Naive thymus-derived CD8-positive, alpha-beta T cell (primary cell): ENCODE measurements at regions not wholly inside any gene's neighbourhood (a gene's known extent, or its start where the extent isn't known, plus 50 kb on each side); places are given as distances from the start of the nearest gene placed in this dataset.

Source experiments
- ATAC-seq, 2 donors: fragments of 150-1000 bp; cut with Tn5 transposase in 1 of 2; sonication (Bioruptor Pico), chemical (Tn5 transposase) in 1 of 2; 1 replicate in 1 of 2; 2 replicates in 1 of 2; pipeline ENCODE4 v1.10.0; 2021; ENCODE audit warnings: mild to moderate bottlenecking in 2 of 2, moderate library complexity in 2 of 2
- POLR2A ChIA-PET: fragments of 350-600 bp; sonication (Branson Sonifier 250); formaldehyde crosslinking; loops from one replicate; lab custom pipeline; 2021; ENCODE audit warnings: antibody characterized with exemption; lab: Charles Lee
- DNase-seq, 10 donors: peaks; one replicate each; pipeline versions ENCODE4 v3.0.0 to v3.0.0-alpha.2; 2020 to 2022
- H3K27ac Mint-ChIP-seq, 10 donors: one replicate each; pipeline ENCODE4 v1.8.0; 2020 to 2022; ENCODE audit warnings: mild to moderate bottlenecking in 10 of 10, mixed read lengths in 10 of 10, moderate library complexity in 4 of 10, inconsistent platforms in 1 of 10
- H3K27me3 Mint-ChIP-seq, 5 donors: one replicate each; pipeline ENCODE4 v1.8.0; 2021 to 2022; ENCODE audit warnings: mixed read lengths in 5 of 5
- H3K36me3 Mint-ChIP-seq, 3 donors: one replicate each; pipeline ENCODE4 v1.8.0; 2020 to 2022; ENCODE audit warnings: mixed read lengths in 3 of 3, mild to moderate bottlenecking in 2 of 3, inconsistent platforms in 1 of 3
- H3K4me1 Mint-ChIP-seq, 4 donors: one replicate each; pipeline ENCODE4 v1.8.0; 2021 to 2022; ENCODE audit warnings: mixed read lengths in 4 of 4
- H3K4me3 Mint-ChIP-seq, 10 donors: one replicate each; pipeline ENCODE4 v1.8.0; 2020 to 2022; ENCODE audit warnings: mild to moderate bottlenecking in 10 of 10, mixed read lengths in 10 of 10, moderate library complexity in 6 of 10, inconsistent platforms in 1 of 10
- H3K9me3 Mint-ChIP-seq, 9 donors: one replicate each; pipeline ENCODE4 v1.8.0; 2020 to 2022; ENCODE audit warnings: mixed read lengths in 9 of 9, mild to moderate bottlenecking in 3 of 9, inconsistent platforms in 1 of 9, moderate library complexity in 1 of 9

DNA sequence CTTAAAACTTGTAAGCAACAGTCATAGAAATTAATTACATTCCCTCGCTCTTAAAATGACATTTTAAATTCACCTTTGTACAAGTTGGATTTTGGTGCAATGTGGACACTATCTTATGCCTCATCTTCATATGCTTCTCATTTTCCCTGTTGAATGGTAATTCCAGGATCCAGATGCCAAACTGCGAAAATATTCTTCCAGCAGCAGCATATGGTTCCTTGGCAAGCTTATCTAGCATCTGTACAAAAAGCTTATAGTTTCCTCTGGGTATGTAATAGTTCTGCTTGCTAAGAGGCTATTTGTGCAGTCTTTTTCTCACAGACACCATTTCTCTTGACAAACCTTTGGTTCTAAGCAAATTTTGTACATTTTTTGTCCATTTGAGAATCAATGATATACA is 2079.7 kb upstream of the AGA start:
- Mint-ChIP-seq H3K36me3 (no peaks in the 10 kb centered on the region), H3K27me3 (no peaks in the 10 kb centered on the region), H3K27ac (no peak overlapping the region), H3K9me3 (peaks cover 0 to 25% (median 9%) of the 10 kb centered on the region in 9 donors), H3K4me1 (no peaks in the 10 kb centered on the region), H3K4me3 (no peak overlapping the region)
- DNase-seq (no peak), ATAC-seq (no peak)
- POLR2A ChIA-PET, result no interaction called here

DNA sequence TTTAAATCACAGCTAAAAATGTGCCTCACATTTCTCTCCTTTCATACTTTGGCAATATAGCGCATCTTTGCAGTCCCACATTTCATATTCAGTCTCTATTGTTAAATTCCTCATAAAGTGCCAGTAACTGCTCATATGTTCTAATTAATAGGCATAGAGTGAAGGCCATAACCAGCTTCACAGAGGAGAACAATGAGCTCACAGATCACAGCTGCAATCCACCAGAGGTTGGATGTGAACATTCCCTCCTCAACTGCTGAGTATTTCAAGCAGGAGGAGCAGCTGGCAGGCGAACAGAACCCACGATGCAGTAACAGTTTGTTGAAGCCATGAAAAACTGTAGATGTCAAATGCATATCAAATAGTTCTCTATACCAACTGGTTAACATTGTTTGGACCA is 2088.7 kb upstream of the AGA start:
- Mint-ChIP-seq H3K27ac (no peak overlapping the region), H3K4me1 (no peaks in the 10 kb centered on the region), H3K27me3 (no peaks in the 10 kb centered on the region), H3K36me3 (no peaks in the 10 kb centered on the region), H3K4me3 (no peak overlapping the region), H3K9me3 (peaks cover 1 to 27% (median 6%) of the 10 kb centered on the region in 9 donors)
- DNase-seq (no peak), ATAC-seq (no peak)
- POLR2A ChIA-PET, result no interaction called here

DNA sequence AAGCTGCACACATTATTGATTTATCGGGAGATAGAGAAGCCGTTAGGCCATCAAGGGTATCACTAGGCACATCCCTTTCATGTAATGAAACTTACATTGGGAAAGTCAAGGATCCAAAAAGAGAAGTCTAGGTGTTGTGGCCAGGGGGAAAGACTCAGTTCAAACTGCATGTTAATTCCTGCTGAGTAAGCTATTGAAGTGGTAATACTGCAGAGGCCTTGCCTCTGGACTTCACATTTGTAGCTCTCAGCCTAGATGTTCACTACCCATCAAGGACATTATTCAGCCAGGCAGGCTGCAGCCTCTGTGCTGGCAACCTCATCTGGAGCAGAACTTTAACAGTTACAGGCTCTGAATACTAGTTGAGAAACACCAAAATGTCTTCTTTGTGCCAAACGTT is 2094.5 kb upstream of the AGA start:
- ATAC-seq (no peak), DNase-seq (no peak)
- Mint-ChIP-seq H3K36me3 (no peaks in the 10 kb centered on the region), H3K4me3 (no peak overlapping the region), H3K9me3 (peaks cover 0 to 25% (median 2%) of the 10 kb centered on the region in 9 donors), H3K4me1 (no peaks in the 10 kb centered on the region), H3K27ac (no peak overlapping the region), H3K27me3 (no peaks in the 10 kb centered on the region)
- POLR2A ChIA-PET, result no interaction called here

DNA sequence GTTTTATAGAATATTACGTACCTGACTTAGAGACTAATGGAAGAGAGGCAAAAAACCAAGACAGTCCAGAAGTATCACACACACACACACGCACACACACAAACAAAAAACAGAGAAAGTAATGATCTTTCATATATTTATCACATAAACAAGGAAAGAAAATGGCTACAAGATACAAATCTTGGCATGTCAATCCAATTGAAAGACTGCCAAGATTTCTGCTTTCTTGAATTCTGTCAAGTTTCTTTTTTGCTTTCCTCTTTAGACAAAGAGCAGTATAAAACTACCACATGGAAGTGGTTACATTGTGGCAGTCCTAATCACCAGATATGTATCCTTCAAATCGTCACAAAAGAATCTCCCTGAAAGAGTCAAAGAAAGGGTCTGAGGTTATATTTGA is 2097.4 kb upstream of the AGA start:
- POLR2A ChIA-PET, result no interaction called here
- no peaks in the 10 kb centered on the region for H3K27me3 Mint-ChIP-seq

DNA sequence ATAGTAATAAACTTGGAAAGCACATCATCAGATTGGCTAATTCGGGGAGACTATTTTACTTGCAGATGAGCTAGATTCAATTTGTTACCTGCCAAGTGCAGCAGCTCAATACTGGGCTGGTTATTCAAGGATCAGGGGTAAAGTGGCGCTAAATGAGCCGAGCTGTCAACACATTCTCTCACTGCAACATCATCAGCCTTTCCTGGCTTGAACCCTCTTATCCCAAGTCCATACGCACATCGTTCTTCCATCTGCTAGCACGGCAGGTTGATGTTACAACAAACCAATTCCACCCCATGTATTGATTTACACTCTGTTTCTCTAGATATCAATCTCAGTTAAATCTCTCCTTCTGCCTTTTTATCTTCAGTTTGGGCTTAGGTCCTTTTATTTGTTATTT is 2101.5 kb upstream of the AGA start:
- Mint-ChIP-seq H3K27ac (no peak overlapping the region), H3K9me3 (peaks cover 0 to 35% (median 9%) of the 10 kb centered on the region in 9 donors), H3K4me1 (no peaks in the 10 kb centered on the region), H3K4me3 (no peak overlapping the region), H3K36me3 (no peaks in the 10 kb centered on the region), H3K27me3 (no peaks in the 10 kb centered on the region)
- no peak for ATAC-seq
- DNase-seq, result no peak
- POLR2A ChIA-PET, result no interaction called here

More for the DNA sequence above, 2097.4 kb upstream of the AGA start:
- no peak for DNase-seq
- Mint-ChIP-seq H3K36me3 (no peaks in the 10 kb centered on the region), H3K27ac (no peak overlapping the region), H3K4me3 (no peak overlapping the region), H3K9me3 (peaks cover 0 to 26% (median 3%) of the 10 kb centered on the region in 9 donors), H3K4me1 (no peaks in the 10 kb centered on the region)
- ATAC-seq, result no peak

DNA sequence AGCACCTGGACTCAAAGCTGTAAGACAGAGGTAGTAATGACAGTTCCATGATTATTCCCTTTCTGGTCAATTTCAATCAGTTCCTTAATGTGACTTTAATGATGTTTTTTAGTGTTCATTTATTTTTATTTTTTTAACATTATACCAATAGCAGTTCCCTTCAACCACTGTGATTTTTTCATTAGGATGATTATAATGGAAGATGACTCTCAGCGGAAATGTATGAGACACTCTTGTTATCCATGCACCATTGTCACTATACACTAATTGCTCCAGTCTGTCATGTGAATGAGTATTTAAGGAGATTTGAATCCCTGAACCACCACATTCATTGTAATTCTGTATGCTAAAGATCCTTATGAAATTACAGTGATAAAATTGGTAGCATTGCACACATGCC is 2102.3 kb upstream of the AGA start:
- Mint-ChIP-seq H3K4me1 (no peaks in the 10 kb centered on the region), H3K4me3 (no peak overlapping the region)

DNA sequence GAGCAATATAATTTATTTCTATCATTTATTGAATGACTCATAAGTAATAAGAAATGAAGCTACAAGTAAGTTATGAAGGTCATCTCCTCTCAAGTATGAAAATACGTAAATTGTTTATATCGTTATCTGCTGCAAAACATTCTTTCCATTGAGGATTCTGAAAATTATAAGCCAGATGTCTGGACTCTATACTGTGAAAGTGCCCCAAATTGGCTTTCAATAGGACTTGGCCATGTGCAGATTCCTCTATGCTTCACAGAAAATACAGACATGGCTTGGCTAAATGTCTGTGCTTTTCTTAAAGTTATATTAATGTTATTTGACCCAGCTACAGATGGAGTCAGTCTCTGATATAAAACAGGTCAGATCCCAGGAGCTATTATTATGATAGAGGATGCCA is 2109.9 kb upstream of the AGA start:
- POLR2A ChIA-PET, result no interaction called here
- H3K9me3 Mint-ChIP-seq, result peaks cover 0 to 40% (median 8%) of the 10 kb centered on the region in 9 donors
- DNase-seq (no peak), ATAC-seq (no peak)
- no peak overlapping the region for H3K27ac Mint-ChIP-seq
- no peaks in the 10 kb centered on the region for H3K4me1 Mint-ChIP-seq
- no peaks in the 10 kb centered on the region for H3K27me3 Mint-ChIP-seq
- H3K4me3 Mint-ChIP-seq, result no peak overlapping the region
- no peaks in the 10 kb centered on the region for H3K36me3 Mint-ChIP-seq

More for the DNA sequence above, 2102.3 kb upstream of the AGA start:
- Mint-ChIP-seq H3K9me3 (peaks cover 0 to 33% (median 9%) of the 10 kb centered on the region in 9 donors), H3K27me3 (no peaks in the 10 kb centered on the region), H3K27ac (no peak overlapping the region), H3K36me3 (no peaks in the 10 kb centered on the region)
- POLR2A ChIA-PET, result no interaction called here
- DNase-seq (no peak), ATAC-seq (no peak)

DNA sequence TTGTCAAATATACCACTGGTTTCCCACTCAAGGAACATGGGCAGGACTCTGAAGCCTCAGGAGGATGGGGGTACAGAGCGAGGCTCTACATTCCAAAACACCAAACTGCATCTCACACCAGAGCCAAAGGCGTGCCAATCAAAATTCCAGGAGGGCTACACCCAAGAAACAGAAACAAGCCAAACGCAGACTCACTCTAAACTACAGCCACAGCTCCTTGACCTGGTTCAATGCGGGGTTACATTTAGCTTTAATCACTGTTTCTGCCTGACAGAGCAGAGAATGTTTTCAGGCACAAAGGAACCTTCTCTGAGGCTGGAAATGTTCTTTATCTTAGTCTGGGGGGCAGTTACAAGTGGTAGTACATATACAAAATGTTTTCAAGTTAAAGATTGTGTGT is 2121.5 kb upstream of the AGA start:
- no peak overlapping the region for H3K27ac Mint-ChIP-seq
- no peak for DNase-seq

DNA sequence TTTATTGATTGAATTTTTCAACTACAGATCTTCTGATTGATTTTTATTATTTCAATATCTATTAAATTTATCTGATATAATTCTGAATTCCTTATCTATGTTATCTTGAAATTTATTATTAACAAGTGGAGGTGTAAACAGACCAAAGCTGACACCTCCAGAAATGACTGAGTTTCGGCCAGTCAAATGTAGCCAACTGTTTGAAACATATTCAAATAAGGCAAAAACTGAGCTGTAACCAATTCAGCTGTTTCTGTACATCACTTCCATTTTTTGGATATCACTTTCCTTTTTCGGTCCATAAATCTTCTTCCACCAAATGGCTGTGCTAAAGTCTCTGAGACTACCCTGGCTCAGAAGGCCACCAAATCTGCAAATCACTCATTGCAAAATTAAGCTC is 2127.3 kb upstream of the AGA start:
- POLR2A ChIA-PET, result no interaction called here
- ATAC-seq (no peak), DNase-seq (no peak)
- Mint-ChIP-seq H3K4me1 (no peaks in the 10 kb centered on the region), H3K27ac (no peak overlapping the region), H3K27me3 (no peaks in the 10 kb centered on the region), H3K4me3 (no peak overlapping the region), H3K9me3 (peaks cover 5 to 63% (median 20%) of the 10 kb centered on the region in 9 donors), H3K36me3 (peaks cover 0 to 13% (median 2%) of the 10 kb centered on the region in 3 donors)

More for the DNA sequence above, 2121.5 kb upstream of the AGA start:
- Mint-ChIP-seq H3K27me3 (no peaks in the 10 kb centered on the region), H3K4me3 (no peak overlapping the region), H3K9me3 (peaks cover 6 to 42% (median 14%) of the 10 kb centered on the region in 9 donors), H3K36me3 (peaks cover 0 to 13% (median 2%) of the 10 kb centered on the region in 3 donors), H3K4me1 (no peaks in the 10 kb centered on the region)
- POLR2A ChIA-PET, result no interaction called here
- no peak for ATAC-seq

DNA sequence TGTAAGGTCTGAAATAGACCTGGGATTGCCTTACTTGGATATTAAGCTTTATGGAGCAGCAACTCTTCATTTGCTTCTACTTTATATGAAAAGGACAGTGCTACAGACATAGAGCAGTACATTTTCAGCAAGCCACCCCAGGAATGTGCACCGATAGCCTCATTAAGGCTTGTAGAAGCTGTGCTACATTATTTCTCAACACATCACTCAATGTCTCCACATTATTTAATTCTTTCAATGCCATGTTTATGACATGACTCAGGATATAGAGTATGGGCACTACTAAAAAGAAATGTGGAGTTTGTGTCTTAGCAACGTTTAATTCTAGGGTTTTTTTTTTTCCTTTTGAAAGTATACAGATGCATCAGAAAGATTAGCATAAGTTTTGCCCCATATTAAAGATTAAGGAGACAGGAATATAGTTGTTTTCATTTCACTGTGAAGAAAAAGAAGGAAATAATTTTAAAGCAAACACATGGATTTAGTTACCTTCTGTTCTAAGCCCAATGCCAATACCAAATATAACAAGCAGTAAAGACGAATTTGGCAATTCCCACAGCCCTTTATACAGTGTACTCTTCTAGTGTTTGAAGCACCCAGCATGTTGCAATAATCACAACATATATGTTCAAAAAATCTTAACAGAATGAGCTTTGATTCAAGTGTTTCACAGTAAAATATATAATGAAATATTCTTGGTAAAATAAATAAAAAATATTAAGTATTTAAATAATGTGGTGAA is 2140.1 kb upstream of the AGA start:
- ATAC-seq, result no peak
- peaks cover 0 to 18% (median 2%) of the 10 kb centered on the region in 9 donors for H3K9me3 Mint-ChIP-seq
- POLR2A ChIA-PET, result no interaction called here
- H3K4me3 Mint-ChIP-seq, result no peak overlapping the region
- H3K36me3 Mint-ChIP-seq, result no peaks in the 10 kb centered on the region
- H3K27ac Mint-ChIP-seq, result no peak overlapping the region
- no peak for DNase-seq
- H3K4me1 Mint-ChIP-seq, result no peaks in the 10 kb centered on the region
- H3K27me3 Mint-ChIP-seq, result no peaks in the 10 kb centered on the region

DNA sequence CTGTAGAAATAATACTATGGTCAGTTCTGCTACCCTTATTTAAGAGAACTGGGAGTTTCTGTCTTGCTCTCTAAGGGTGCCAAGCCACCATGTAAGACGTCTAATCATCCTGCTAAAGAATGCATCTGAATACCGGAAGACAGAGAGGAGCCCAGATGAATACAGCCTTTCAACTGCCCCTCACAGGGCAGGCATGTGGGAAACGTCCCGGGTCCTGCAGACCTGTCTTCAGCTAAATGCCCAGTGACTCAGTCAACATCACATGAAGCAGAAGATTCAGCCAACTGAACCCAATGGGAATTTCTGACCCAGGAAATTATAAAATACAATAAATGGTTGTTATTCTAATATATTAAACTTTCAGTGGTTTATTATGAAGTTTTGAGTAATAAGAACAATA is 2141.0 kb upstream of the AGA start:
- DNase-seq (no peak), ATAC-seq (no peak)
- Mint-ChIP-seq H3K4me3 (no peak overlapping the region), H3K9me3 (peaks cover 0 to 15% (median 2%) of the 10 kb centered on the region in 9 donors), H3K27ac (no peak overlapping the region), H3K36me3 (no peaks in the 10 kb centered on the region), H3K4me1 (no peaks in the 10 kb centered on the region), H3K27me3 (no peaks in the 10 kb centered on the region)
- POLR2A ChIA-PET, result no interaction called here

DNA sequence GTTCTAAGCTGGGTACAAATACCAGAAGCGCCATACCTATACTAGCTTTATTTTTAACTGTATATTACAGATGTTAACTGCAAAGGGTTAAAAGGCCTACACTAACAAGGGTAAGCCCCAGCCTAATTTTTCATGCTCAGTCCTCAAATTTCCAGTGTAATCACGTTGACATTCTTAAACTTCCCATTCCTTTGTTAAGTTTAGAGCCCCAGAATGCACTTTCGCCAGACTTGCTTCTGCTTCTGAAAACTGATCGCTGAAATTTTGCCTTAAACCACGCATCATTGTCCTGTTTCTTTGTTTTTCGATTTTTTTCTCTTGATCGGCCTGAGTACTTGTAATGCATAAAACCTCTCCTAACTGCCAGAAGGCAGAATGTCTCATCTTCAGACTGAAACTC is 2141.9 kb upstream of the AGA start:
- no peak overlapping the region for H3K4me3 Mint-ChIP-seq
- peaks cover 0 to 14% (median 2%) of the 10 kb centered on the region in 9 donors for H3K9me3 Mint-ChIP-seq
- H3K27ac Mint-ChIP-seq, result no peak overlapping the region
- ATAC-seq (no peak), DNase-seq (no peak)
- POLR2A ChIA-PET, result no interaction called here
- no peaks in the 10 kb centered on the region for H3K36me3 Mint-ChIP-seq
- H3K4me1 Mint-ChIP-seq, result no peaks in the 10 kb centered on the region
- no peaks in the 10 kb centered on the region for H3K27me3 Mint-ChIP-seq

DNA sequence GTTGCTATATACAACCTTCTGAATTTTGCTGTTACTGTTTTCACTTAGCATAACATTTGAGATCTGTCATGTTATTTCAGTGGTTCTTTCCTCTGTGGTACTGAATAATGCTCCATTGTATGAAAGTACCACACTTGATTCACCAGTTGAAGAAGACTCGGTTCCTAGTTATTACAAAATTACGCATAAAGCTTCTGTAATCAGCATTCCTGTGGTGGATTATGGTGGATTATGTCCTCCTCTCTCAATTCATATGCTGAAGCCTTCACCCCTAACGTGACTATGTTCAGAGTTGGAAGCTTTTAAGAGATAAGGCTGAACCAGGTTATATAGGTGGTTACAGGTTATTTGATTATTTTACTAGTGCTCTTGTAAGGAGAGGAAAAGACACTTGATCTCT is 2143.5 kb upstream of the AGA start:
- Mint-ChIP-seq H3K4me1 (no peaks in the 10 kb centered on the region), H3K9me3 (peaks cover 0 to 8% (median 2%) of the 10 kb centered on the region in 9 donors), H3K27ac (no peak overlapping the region), H3K27me3 (no peaks in the 10 kb centered on the region), H3K36me3 (no peaks in the 10 kb centered on the region), H3K4me3 (no peak overlapping the region)
- POLR2A ChIA-PET, result no interaction called here
- DNase-seq, result no peak
- no peak for ATAC-seq

DNA sequence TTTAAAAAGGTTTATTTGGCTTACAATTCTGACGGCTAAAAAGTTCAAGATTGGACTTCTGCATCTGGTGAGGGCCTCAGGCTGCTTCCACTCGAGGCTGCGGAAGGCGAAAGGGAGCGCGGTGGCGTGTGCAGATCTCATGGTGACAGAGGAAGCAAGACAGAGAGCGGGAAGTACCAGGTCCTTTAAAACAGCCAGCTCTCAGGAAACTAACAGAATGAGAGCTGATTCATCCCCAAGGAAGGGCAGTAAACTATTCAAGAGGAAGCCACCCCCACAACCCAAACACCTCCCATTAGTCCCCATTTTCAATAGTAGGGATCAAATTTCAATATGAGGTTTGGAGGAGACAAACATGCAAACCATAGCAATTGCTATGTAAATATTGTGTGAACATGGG is 2144.2 kb upstream of the AGA start:
- no peaks in the 10 kb centered on the region for H3K27me3 Mint-ChIP-seq

More for the DNA sequence above, 2144.2 kb upstream of the AGA start:
- H3K36me3 Mint-ChIP-seq, result no peaks in the 10 kb centered on the region
- POLR2A ChIA-PET, result no interaction called here
- no peaks in the 10 kb centered on the region for H3K4me1 Mint-ChIP-seq
- H3K27ac Mint-ChIP-seq, result no peak overlapping the region
- no peak overlapping the region for H3K4me3 Mint-ChIP-seq
- ATAC-seq (no peak), DNase-seq (no peak)
- peaks cover 0 to 12% (median 4%) of the 10 kb centered on the region in 9 donors for H3K9me3 Mint-ChIP-seq
